ENCODE measurements at regions not wholly inside any gene's neighbourhood (a gene's known extent, or its start where the extent isn't known, plus 50 kb on each side); places are given as distances from the start of the nearest gene placed in this dataset.

- no peaks in the 10 kb centered on the region for H3K4me1 ChIP-seq (ENCODE audit: insufficient read depth, poor library complexity, severe bottlenecking)
- no peaks in the 10 kb centered on the region for H3K36me3 ChIP-seq (ENCODE audit: low read depth)
- no peak for TF ChIP-seq CTCF (IDR thresholded peaks at IDR 0.05; ENCODE audit: poor library complexity, severe bottlenecking)
- no peaks in the 10 kb centered on the region for H3K27me3 ChIP-seq (ENCODE audit: insufficient read depth, poor library complexity, severe bottlenecking)
- ATAC-seq (ENCODE audit: low read depth) (no peak), DNase-seq (ENCODE audit: low spot score) (no peak)
- H3K27ac ChIP-seq (ENCODE audit: poor library complexity, severe bottlenecking), result no peak overlapping the region
- H3K4me3 ChIP-seq (ENCODE audit: severe bottlenecking), result no peak overlapping the region
- no peaks in the 10 kb centered on the region for H3K9me3 ChIP-seq (ENCODE audit: severe bottlenecking)
Observed at GRCh38 chr2:128594651-128594910, 275.9 kb upstream of the HS6ST1 start.

- no peak for TF ChIP-seq CTCF (IDR thresholded peaks at IDR 0.05; ENCODE audit: poor library complexity, severe bottlenecking)
- H3K4me1 ChIP-seq (ENCODE audit: insufficient read depth, poor library complexity, severe bottlenecking), result no peaks in the 10 kb centered on the region
- DNase-seq (ENCODE audit: low spot score) (no peak), ATAC-seq (ENCODE audit: low read depth) (no peak)
- no peak overlapping the region for H3K4me3 ChIP-seq (ENCODE audit: severe bottlenecking)
- H3K36me3 ChIP-seq (ENCODE audit: low read depth), result no peaks in the 10 kb centered on the region
- no peak overlapping the region for H3K27ac ChIP-seq (ENCODE audit: poor library complexity, severe bottlenecking)
- H3K27me3 ChIP-seq (ENCODE audit: insufficient read depth, poor library complexity, severe bottlenecking), result no peaks in the 10 kb centered on the region
- H3K9me3 ChIP-seq (ENCODE audit: severe bottlenecking), result no peaks in the 10 kb centered on the region
Observed at GRCh38 chr2:128594953-128595677, 276.4 kb upstream of the HS6ST1 start.

- H3K4me1 ChIP-seq (ENCODE audit: insufficient read depth, poor library complexity, severe bottlenecking), result no peaks in the 10 kb centered on the region
- no peak for ATAC-seq (ENCODE audit: low read depth)
- no peak overlapping the region for H3K4me3 ChIP-seq (ENCODE audit: severe bottlenecking)
- H3K36me3 ChIP-seq (ENCODE audit: low read depth), result no peaks in the 10 kb centered on the region
- H3K9me3 ChIP-seq (ENCODE audit: severe bottlenecking), result no peaks in the 10 kb centered on the region
- no peak for DNase-seq (ENCODE audit: low spot score)
- TF ChIP-seq CTCF (IDR thresholded peaks at IDR 0.05; ENCODE audit: poor library complexity, severe bottlenecking), result no peak
- no peaks in the 10 kb centered on the region for H3K27me3 ChIP-seq (ENCODE audit: insufficient read depth, poor library complexity, severe bottlenecking)
- H3K27ac ChIP-seq (ENCODE audit: poor library complexity, severe bottlenecking), result no peak overlapping the region
Observed at GRCh38 chr2:128595763-128596395, 277.2 kb upstream of the HS6ST1 start.

GRCh38 chr2:128596396-128597120, 277.9 kb upstream of the HS6ST1 start:
- Histone ChIP-seq H3K27ac (ENCODE audit: poor library complexity, severe bottlenecking) (no peak overlapping the region), H3K4me1 (ENCODE audit: insufficient read depth, poor library complexity, severe bottlenecking) (no peaks in the 10 kb centered on the region), H3K9me3 (ENCODE audit: severe bottlenecking) (no peaks in the 10 kb centered on the region), H3K27me3 (ENCODE audit: insufficient read depth, poor library complexity, severe bottlenecking) (no peaks in the 10 kb centered on the region), H3K36me3 (ENCODE audit: low read depth) (no peaks in the 10 kb centered on the region), H3K4me3 (ENCODE audit: severe bottlenecking) (no peak overlapping the region)
- ATAC-seq (ENCODE audit: low read depth) (no peak), DNase-seq (ENCODE audit: low spot score) (no peak)
- no peak for TF ChIP-seq CTCF (IDR thresholded peaks at IDR 0.05; ENCODE audit: poor library complexity, severe bottlenecking)
